IPS DF 6.9 (cell line): ENCODE measurements at regions not wholly inside any gene's neighbourhood (a gene's known extent, or its start where the extent isn't known, plus 50 kb on each side); places are given as distances from the start of the nearest gene placed in this dataset.
A peak's percentile ranks its signal among the peaks of the same experiment; 100 is the strongest.

Source experiments
- DNase-seq: peaks from one replicate; pipeline ENCODE4 v3.0.0-alpha.2; 2013; ENCODE audit warnings: low read depth, low spot score
- H3K27ac ChIP-seq: one replicate; pipeline ENCODE4 v1.5.1; 2013; ENCODE audit warnings: low read length, control low read depth
- H3K27me3 ChIP-seq: 2 replicates; pipeline ENCODE4 v1.6.1; 2013; ENCODE audit warnings: mild to moderate bottlenecking, low read length; ENCODE audit not compliant: control insufficient read depth, insufficient read depth
- H3K36me3 ChIP-seq: 2 replicates; pipeline ENCODE4 v1.6.1; 2013; ENCODE audit warnings: low read length; ENCODE audit not compliant: control insufficient read depth, insufficient read depth
- H3K4me1 ChIP-seq: 2 replicates; pipeline ENCODE4 v1.6.1; 2013; ENCODE audit warnings: low read length; ENCODE audit not compliant: control insufficient read depth, insufficient read depth
- H3K4me3 ChIP-seq: 2 replicates; pipeline ENCODE4 v1.5.1; 2013; ENCODE audit warnings: mild to moderate bottlenecking, low read length
- H3K9me3 ChIP-seq: 2 replicates; pipeline ENCODE4 v1.6.1; 2013; ENCODE audit warnings: low read length, inconsistent platforms; ENCODE audit not compliant: control insufficient read depth, insufficient read depth
- WGBS: extraction: QIAGEN DNeasy Blood & Tissue Kit; methylation state at CpG from one replicate; pipeline ENCODE4 v1.1.7; 2013; ENCODE audit warnings: mixed read lengths, missing lambda C conversion rate; ENCODE audit not compliant: insufficient read length, insufficient coverage; 5-methylcytosine and 5-hydroxymethylcytosine counted together

GRCh38 chrX:33735182-33735581, 396.9 kb downstream of the FAM47A start:
- Histone ChIP-seq H3K27ac (no peak overlapping the region), H3K36me3 (no peaks in the 10 kb centered on the region), H3K27me3 (no peaks in the 10 kb centered on the region), H3K4me3 (no peak overlapping the region), H3K4me1 (no peaks in the 10 kb centered on the region), H3K9me3 (no peaks in the 10 kb centered on the region)
- DNase-seq = no peak
- no CpG with 5 or more reads among the region's 1 CpG for WGBS

GRCh38 chrX:33726281-33727160, 405.6 kb downstream of the FAM47A start:
- WGBS = no CpG with 5 or more reads among the region's 45 CpGs

GRCh38 chrX:33725535-33726210, 406.4 kb downstream of the FAM47A start:
- Histone ChIP-seq H3K4me3 (peak overlapping the region; percentile 32; the same call in 1 of the 2 replicates), H3K27ac (no peak overlapping the region), H3K27me3 (no peaks in the 10 kb centered on the region), H3K9me3 (no peaks in the 10 kb centered on the region), H3K36me3 (no peaks in the 10 kb centered on the region), H3K4me1 (no peaks in the 10 kb centered on the region)
- DNase-seq = no peak
- WGBS = no CpG with 5 or more reads among the region's 15 CpGs

More at GRCh38 chrX:33726281-33727160, 405.6 kb downstream of the FAM47A start:
- H3K4me3 ChIP-seq = peak overlapping the region; percentile 67; the same call in 1 of the 2 replicates
- H3K27ac ChIP-seq = no peak overlapping the region
- no peak for DNase-seq
- no peaks in the 10 kb centered on the region for H3K4me1 ChIP-seq
- no peaks in the 10 kb centered on the region for H3K9me3 ChIP-seq
- H3K27me3 ChIP-seq = no peaks in the 10 kb centered on the region
- H3K36me3 ChIP-seq = no peaks in the 10 kb centered on the region

- no CpG with 5 or more reads among the region's 1 CpG for WGBS
- no peak for DNase-seq
- no peaks in the 10 kb centered on the region for H3K36me3 ChIP-seq
- no peaks in the 10 kb centered on the region for H3K9me3 ChIP-seq
- H3K4me3 ChIP-seq = no peak overlapping the region
- H3K27me3 ChIP-seq = no peaks in the 10 kb centered on the region
- H3K4me1 ChIP-seq = no peaks in the 10 kb centered on the region
- H3K27ac ChIP-seq = no peak overlapping the region
Observed at GRCh38 chrX:33721927-33722326, 410.2 kb downstream of the FAM47A start.

- Histone ChIP-seq H3K27me3 (no peaks in the 10 kb centered on the region), H3K4me1 (no peaks in the 10 kb centered on the region), H3K27ac (no peak overlapping the region), H3K9me3 (no peaks in the 10 kb centered on the region), H3K4me3 (no peak overlapping the region), H3K36me3 (no peaks in the 10 kb centered on the region)
- DNase-seq = no peak
- WGBS = no CpG with 5 or more reads among the region's 1 CpG
Observed at GRCh38 chrX:33686105-33686504, 446.0 kb downstream of the FAM47A start.
